ENCODE measurements at regions not wholly inside any gene's neighbourhood (a gene's known extent, or its start where the extent isn't known, plus 50 kb on each side); places are given as distances from the start of the nearest gene placed in this dataset.

GRCh38 chr11:4195909-4196308, 101.3 kb downstream of the RRM1 start:
- no peak for TF ChIP-seq POLR2A (IDR thresholded peaks at IDR 0.05)
- TF ChIP-seq CTCF (IDR thresholded peaks at IDR 0.05), result no peak
- Histone ChIP-seq H3K36me3 (replicated peaks in 1 of 2) (no peaks in the 10 kb centered on the region), H3K27me3 (no peaks in the 10 kb centered on the region), H3K4me3 (no peak overlapping the region), H3K4me1 (replicated peaks in 1 of 2) (no peaks in the 10 kb centered on the region), H3K9me3 (replicated peaks in 1 of 3) (no peaks in the 10 kb centered on the region), H3K27ac (no peak overlapping the region)
- 63 to 72% (median 66%) methylated on average over 2 of the region's 2 CpGs for WGBS, 4 donors
- no peak for DNase-seq
- intact Hi-C loops (cut with DNase I), result no loop called here

GRCh38 chr11:4194889-4195288, 100.3 kb downstream of the RRM1 start:
- Histone ChIP-seq H3K36me3 (replicated peaks in 1 of 2) (no peaks in the 10 kb centered on the region), H3K9me3 (replicated peaks in 1 of 3) (no peaks in the 10 kb centered on the region), H3K4me1 (replicated peaks in 1 of 2) (no peaks in the 10 kb centered on the region), H3K27ac (no peak overlapping the region), H3K27me3 (no peaks in the 10 kb centered on the region), H3K4me3 (no peak overlapping the region)
- no peak for TF ChIP-seq POLR2A (IDR thresholded peaks at IDR 0.05)
- TF ChIP-seq CTCF (IDR thresholded peaks at IDR 0.05), result no peak
- intact Hi-C loops (cut with DNase I), result loop anchor here in 1 of 2 donors (5.0 kb wide), 1 partner anchor 347 kb away; no protein-coding TSS in a partner anchor
- no peak for DNase-seq
- WGBS, 4 donors, result 81 to 98% (median 90%) methylated on average over 1 of the region's 1 CpG

DNA sequence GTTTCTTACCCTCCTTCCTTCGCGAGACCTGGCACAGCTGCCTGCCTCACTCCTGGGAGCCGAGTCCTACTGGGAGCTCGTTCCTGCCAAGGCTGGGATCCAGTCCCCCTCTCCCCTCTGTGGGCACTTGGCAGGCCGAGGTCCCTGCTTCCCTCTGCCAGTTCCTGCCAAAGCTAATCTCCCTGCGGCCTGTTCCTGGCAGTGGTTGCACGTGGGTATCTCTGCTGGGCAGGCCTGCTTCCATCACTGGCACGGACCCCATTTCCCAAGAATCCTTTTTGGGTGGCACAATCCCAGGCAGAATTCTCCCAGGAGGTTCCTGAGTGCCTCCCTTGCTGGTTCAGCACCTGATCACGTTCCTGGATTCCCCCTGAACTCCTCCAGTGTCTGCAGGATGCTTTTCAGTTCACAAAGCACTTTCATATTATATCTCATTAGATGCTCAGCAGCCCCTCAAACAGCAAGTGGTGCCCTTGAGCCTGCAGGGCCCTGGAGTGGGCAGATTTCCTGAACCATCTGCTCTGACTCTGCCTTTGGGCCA, 96.5 kb downstream of the RRM1 start:
- Histone ChIP-seq H3K27me3 (no peaks in the 10 kb centered on the region), H3K9me3 (replicated peaks in 1 of 3) (no peaks in the 10 kb centered on the region), H3K36me3 (replicated peaks in 1 of 2) (no peaks in the 10 kb centered on the region), H3K4me3 (no peak overlapping the region), H3K27ac (no peak overlapping the region), H3K4me1 (replicated peaks in 1 of 2) (peaks cover 0 to 11% of the 10 kb centered on the region in 2 donors)
- intact Hi-C loops (cut with DNase I), result loop anchor here in 1 of 2 donors (5.0 kb wide), 1 partner anchor 351 kb away; no protein-coding TSS in a partner anchor
- WGBS, 4 donors, result 68 to 78% (median 77%) methylated on average over 8 to 9 of the region's 9 CpGs
- TF ChIP-seq POLR2A (IDR thresholded peaks at IDR 0.05) (no peak), CTCF (IDR thresholded peaks at IDR 0.05) (no peak)
- DNase-seq, result no peak

DNA sequence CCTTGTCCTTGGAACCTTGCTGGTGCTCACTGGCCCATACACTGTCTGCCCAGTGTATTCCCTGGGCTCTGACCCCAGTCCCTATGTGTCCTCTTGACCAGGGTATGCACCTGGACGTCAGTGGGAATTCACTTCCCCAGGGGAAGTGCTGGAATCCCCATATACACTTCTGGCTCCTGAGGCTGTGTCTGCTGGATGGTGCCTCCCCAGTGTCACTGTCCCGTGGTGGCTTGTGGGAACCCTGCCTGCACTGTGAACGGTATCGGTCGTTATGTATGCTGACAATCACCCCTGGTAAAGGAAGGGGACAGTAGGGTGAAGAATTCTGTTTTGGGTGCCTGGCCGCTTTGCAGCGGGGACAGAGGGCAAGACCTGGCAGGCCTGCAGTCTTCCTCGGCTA, 95.9 kb downstream of the RRM1 start:
- Histone ChIP-seq H3K9me3 (replicated peaks in 1 of 3) (no peaks in the 10 kb centered on the region), H3K27me3 (no peaks in the 10 kb centered on the region), H3K36me3 (replicated peaks in 1 of 2) (no peaks in the 10 kb centered on the region), H3K4me3 (no peak overlapping the region), H3K27ac (no peak overlapping the region), H3K4me1 (replicated peaks in 1 of 2) (peaks cover 0 to 11% of the 10 kb centered on the region in 2 donors)
- intact Hi-C loops (cut with DNase I), result loop anchor here in 1 of 2 donors (5.0 kb wide), 1 partner anchor 352 kb away; no protein-coding TSS in a partner anchor
- 72 to 86% (median 75%) methylated on average over 4 to 8 of the region's 8 CpGs for WGBS, 4 donors
- DNase-seq, result no peak
- TF ChIP-seq CTCF (IDR thresholded peaks at IDR 0.05) (no peak), POLR2A (IDR thresholded peaks at IDR 0.05) (no peak)
